IPS-18a (cell line): ENCODE measurements at regions not wholly inside any gene's neighbourhood (a gene's known extent, or its start where the extent isn't known, plus 50 kb on each side); places are given as distances from the start of the nearest gene placed in this dataset.
"Not testable (repeated sequence)": the region's sequence is repeated elsewhere in the genome, so short reads cannot be mapped to it uniquely, and the experiment has no call there.

Experiments
- H3K27ac ChIP-seq: one replicate; pipeline ENCODE4 v1.5.1; 2013; ENCODE audit warnings: low read length
- H3K27me3 ChIP-seq: one replicate; pipeline ENCODE4 v1.6.1; 2013; ENCODE audit warnings: mild to moderate bottlenecking, low read length; ENCODE audit not compliant: control insufficient read depth, insufficient read depth
- H3K36me3 ChIP-seq: one replicate; pipeline ENCODE4 v1.6.1; 2013; ENCODE audit warnings: low read depth, low read length; ENCODE audit not compliant: control insufficient read depth
- H3K4me1 ChIP-seq: one replicate; pipeline ENCODE4 v1.6.1; 2013; ENCODE audit warnings: low read depth, low read length; ENCODE audit not compliant: control insufficient read depth
- H3K4me3 ChIP-seq: one replicate; pipeline ENCODE4 v1.5.1; 2013; ENCODE audit warnings: low read length
- H3K9ac ChIP-seq: one replicate; pipeline ENCODE4 v1.6.1; 2013; ENCODE audit warnings: mild to moderate bottlenecking, low read length, moderate library complexity
- H3K9me3 ChIP-seq: one replicate; pipeline ENCODE4 v1.6.1; 2013; ENCODE audit warnings: low read depth, low read length; ENCODE audit not compliant: control insufficient read depth

DNA sequence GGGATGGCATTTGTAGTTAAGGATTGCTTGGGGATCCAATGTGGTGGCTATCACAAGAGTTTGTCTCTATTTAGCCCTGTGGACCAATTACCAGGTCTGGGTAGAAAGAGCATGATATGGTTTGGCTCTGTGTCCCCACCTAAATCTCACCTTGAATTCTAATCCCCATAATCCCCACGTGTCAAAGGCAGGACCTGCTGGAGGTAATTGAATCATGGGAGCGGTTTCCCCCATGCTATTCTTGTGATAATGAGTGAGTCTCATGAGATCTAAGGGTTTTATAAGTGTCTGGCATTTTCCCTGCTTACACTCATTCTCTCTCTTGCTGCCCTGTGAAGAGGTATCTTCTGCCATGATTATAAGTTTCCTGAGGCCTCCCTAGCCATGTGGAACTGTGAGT lies 86.4 kb upstream of the HS3ST4 start:
- Histone ChIP-seq H3K9me3 (no peaks in the 10 kb centered on the region), H3K27ac (no peak overlapping the region)

DNA sequence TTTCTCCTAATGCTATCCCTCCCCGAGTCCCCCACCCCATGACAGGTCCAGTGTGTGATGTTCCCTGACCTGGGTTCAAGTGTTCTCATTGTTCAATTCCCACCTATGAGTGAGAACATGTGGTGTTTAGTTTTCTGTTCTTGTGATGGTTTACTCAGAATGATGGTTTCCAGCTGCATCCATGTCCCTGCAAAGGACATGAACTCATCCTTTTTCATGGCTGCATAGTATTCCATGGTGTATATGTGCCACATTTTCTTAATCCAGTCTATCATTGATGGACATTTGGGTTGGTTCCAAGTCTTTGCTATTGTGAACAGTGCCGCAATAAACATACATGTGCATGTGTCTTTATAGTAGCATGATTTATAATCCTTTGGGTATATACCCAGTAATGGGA lies 90.5 kb upstream of the HS3ST4 start:
- H3K36me3 ChIP-seq, H3K27me3 ChIP-seq, H3K27ac ChIP-seq, H3K9ac ChIP-seq, H3K9me3 ChIP-seq, H3K4me3 ChIP-seq: not testable (repeated sequence)
- H3K4me1 ChIP-seq = peaks cover 12% of the 10 kb centered on the region

More for the DNA sequence above, 86.4 kb upstream of the HS3ST4 start:
- Histone ChIP-seq H3K9ac (no peak overlapping the region), H3K27me3 (no peaks in the 10 kb centered on the region), H3K36me3 (no peaks in the 10 kb centered on the region), H3K4me1 (peaks cover 36% of the 10 kb centered on the region), H3K4me3 (no peak overlapping the region)

DNA sequence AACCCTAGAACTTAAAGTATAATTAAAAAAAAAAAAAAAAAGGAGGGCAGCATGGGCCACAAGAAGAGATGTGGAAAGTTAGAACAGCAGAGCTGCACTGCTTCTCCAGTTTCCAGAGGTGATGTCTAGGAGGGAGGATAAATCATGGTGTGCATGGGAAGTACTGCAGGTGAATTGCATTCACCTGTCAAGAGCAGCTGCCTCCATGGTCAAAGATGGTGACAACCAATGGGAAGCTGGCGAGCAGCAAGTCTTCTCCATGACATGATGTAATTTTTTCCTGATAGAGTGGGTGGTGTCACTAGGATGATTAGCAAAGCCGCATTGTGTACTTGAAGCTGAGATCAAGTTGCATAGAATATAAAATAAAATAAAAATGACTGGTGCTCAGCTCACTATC lies 95.6 kb upstream of the HS3ST4 start:
- Histone ChIP-seq H3K4me3 (no peak overlapping the region), H3K4me1 (no peaks in the 10 kb centered on the region), H3K9me3 (no peaks in the 10 kb centered on the region), H3K36me3 (no peaks in the 10 kb centered on the region), H3K27ac (no peak overlapping the region), H3K9ac (no peak overlapping the region), H3K27me3 (no peaks in the 10 kb centered on the region)

DNA sequence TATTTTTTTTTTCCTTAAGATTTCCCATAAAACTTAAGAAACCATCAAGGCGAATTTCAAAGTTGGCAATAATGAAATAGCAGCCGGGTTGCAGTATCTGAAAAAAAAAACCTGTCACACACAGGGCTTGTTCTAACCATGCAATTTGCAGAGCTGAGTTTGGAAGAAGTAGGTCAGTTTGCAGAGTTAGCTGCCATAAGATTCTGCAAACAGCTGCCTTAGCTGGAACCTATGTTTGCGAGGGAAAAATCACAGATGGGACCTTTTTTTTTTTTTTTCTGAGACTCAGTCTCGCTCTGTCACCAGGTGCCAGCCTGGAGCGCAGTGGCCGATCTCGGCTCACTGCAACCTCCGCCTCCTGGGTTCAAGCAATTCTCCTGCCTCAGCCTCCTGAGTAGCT lies 98.5 kb upstream of the HS3ST4 start:
- H3K36me3 ChIP-seq = no peaks in the 10 kb centered on the region
- H3K4me3 ChIP-seq = no peak overlapping the region
- no peaks in the 10 kb centered on the region for H3K9me3 ChIP-seq
- no peak overlapping the region for H3K27ac ChIP-seq
- no peak overlapping the region for H3K9ac ChIP-seq
- no peaks in the 10 kb centered on the region for H3K27me3 ChIP-seq
- no peaks in the 10 kb centered on the region for H3K4me1 ChIP-seq

DNA sequence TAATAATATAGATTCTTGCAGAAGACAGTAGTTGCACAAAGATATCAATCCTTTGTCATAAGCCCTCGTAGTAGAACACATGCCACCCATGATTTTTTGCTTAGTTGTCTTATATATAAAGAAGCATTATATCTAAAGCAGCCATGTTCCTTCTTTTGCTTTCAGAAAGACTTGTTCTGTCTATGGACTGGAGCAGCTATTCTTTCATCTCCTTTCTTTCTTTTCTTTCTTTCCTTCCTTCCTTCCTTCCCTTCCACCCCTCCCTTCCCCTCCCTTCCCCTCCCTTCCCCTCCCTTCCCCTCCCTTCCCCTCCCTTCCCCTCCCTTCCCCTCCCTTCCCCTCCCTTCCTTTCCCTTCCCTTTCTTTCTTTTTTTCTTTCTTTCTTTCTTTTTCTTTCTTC lies 104.0 kb upstream of the HS3ST4 start:
- no peaks in the 10 kb centered on the region for H3K36me3 ChIP-seq
- no peak overlapping the region for H3K4me3 ChIP-seq
- H3K27ac ChIP-seq = no peak overlapping the region
- H3K27me3 ChIP-seq = no peaks in the 10 kb centered on the region
- no peaks in the 10 kb centered on the region for H3K4me1 ChIP-seq
- H3K9ac ChIP-seq = no peak overlapping the region
- H3K9me3 ChIP-seq = no peaks in the 10 kb centered on the region

DNA sequence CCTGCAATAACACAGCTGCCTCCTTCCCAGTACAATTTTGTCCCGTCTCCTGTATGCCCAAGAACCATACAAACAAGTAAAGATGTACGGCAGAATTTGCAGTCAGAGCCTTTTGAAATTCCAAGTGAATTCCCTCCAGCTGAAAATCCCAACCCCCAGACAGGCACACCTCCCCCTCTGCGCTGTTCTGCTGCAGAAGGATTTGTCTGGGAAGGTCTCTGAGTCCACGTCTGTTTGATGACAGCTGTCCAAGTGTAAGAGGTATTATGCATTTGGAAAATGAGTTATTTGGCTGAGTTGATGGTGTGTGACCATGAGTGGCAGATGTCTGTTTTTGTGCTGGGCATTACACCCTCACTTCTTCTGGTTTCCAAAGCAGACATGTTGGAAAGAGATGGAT lies 104.9 kb upstream of the HS3ST4 start:
- H3K9ac ChIP-seq = no peak overlapping the region
- H3K4me3 ChIP-seq = no peak overlapping the region
- H3K36me3 ChIP-seq = no peaks in the 10 kb centered on the region
- H3K27ac ChIP-seq = no peak overlapping the region
- no peaks in the 10 kb centered on the region for H3K4me1 ChIP-seq
- no peaks in the 10 kb centered on the region for H3K27me3 ChIP-seq
- no peaks in the 10 kb centered on the region for H3K9me3 ChIP-seq

DNA sequence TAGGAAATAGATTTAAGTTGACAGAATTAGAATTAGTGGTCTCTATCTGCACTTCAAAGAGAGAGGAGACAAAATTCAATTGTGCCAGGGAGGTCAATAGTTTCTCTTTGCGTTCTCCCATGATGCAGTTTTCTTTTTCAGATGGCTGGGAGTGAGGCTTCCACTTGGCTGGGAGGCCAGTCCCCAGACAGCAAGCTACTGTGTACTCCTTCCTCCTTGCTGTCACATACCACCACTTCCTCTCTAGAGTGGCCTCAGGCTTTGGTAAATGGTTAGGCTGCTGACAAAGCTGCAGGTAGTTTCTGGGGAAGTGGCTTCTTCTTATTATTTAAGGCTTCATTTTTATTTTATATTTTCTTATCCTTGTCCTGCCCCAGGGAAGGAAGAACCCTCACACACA lies 106.2 kb upstream of the HS3ST4 start:
- H3K4me1 ChIP-seq = no peaks in the 10 kb centered on the region
- H3K27me3 ChIP-seq = no peaks in the 10 kb centered on the region
- no peaks in the 10 kb centered on the region for H3K36me3 ChIP-seq
- no peak overlapping the region for H3K9ac ChIP-seq
- no peak overlapping the region for H3K4me3 ChIP-seq
- H3K27ac ChIP-seq = no peak overlapping the region
- no peaks in the 10 kb centered on the region for H3K9me3 ChIP-seq

DNA sequence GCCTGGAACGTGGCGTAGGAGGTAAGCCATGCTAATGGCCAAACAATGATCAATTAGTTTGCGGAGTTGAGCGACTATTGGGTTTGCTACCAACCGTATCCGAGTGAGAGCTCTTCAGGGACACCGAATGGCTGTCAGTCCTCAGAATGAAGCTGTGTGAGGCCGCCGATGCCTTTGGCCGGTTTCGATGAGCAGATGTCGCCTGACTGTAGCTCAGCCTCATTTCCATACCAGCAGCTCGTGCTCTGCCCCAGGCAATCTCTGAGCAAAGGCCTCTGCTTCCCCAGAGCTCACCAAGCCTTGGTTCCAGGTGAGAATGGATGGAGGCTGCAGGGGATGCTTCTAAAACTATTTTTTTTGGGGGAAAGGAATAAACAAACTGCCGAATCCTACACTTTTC lies 111.7 kb upstream of the HS3ST4 start:
- no peak overlapping the region for H3K4me3 ChIP-seq
- H3K9ac ChIP-seq = no peak overlapping the region
- no peaks in the 10 kb centered on the region for H3K36me3 ChIP-seq
- H3K4me1 ChIP-seq = peaks cover 2% of the 10 kb centered on the region
- H3K27me3 ChIP-seq = no peaks in the 10 kb centered on the region
- no peak overlapping the region for H3K27ac ChIP-seq
- H3K9me3 ChIP-seq = no peaks in the 10 kb centered on the region

DNA sequence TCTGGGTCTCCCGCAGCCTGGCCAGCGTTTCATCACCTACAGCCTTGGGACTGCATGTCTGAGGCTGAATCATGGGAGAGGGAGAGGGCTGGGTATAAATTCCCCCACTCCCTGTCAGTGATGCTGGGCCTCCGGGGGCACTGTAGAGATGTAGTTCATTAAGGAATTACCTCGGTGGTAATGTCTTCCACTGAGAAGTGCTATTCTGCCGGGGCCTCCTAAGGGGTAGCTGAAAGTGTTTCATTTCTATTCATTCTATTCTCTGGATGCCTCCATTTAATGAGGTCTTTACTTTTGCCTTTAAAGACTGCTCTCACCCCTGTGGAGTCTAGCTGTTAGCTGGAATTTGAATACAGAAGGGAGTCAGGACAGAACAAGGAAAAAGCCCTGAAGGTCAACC lies 116.4 kb upstream of the HS3ST4 start:
- no peak overlapping the region for H3K9ac ChIP-seq

DNA sequence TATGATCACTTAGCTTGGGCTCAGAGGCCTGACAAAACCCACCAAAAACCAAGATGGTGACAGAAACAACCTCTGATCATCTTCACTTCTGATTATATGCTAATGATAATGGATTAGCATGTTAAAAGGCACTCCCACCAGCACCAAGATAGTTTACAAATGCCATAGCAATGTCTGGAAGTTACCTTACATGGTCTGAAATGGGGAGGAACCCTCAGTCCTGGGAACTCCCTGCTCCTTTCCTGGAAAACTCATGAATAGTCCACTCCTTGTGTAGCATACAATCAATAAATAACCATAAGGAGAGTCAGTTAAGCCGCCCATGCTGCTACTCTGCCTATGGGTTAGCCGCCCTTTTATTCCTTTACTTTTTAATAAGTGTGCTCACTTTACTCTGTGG lies 120.0 kb upstream of the HS3ST4 start:
- H3K27ac ChIP-seq = no peak overlapping the region
- H3K4me1 ChIP-seq = peaks cover 5% of the 10 kb centered on the region
- H3K9ac ChIP-seq = no peak overlapping the region
- H3K27me3 ChIP-seq = no peaks in the 10 kb centered on the region
- no peaks in the 10 kb centered on the region for H3K9me3 ChIP-seq
- no peaks in the 10 kb centered on the region for H3K36me3 ChIP-seq
- no peak overlapping the region for H3K4me3 ChIP-seq

More for the DNA sequence above, 116.4 kb upstream of the HS3ST4 start:
- Histone ChIP-seq H3K9me3 (no peaks in the 10 kb centered on the region), H3K4me3 (no peak overlapping the region), H3K27me3 (no peaks in the 10 kb centered on the region), H3K4me1 (peaks cover 5% of the 10 kb centered on the region), H3K36me3 (no peaks in the 10 kb centered on the region), H3K27ac (no peak overlapping the region)

DNA sequence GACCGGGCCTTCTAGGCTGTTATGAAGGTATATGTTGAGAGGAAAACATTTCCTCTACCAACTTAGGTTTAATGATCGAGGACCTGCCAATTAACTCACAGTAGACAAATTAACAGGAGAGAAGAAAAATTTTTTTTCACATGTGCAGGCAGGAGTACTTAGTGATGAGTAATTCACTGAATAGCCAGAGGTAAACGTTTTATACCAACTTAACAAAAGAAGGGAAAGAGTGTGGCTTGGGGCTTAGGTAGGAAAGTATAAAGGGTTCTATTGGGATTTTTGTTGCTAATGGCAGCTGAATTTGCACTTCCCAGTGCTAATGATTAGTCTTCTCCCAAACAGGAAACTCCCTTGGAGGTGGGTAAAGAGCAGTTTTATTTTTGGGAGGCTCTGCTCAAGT lies 121.6 kb upstream of the HS3ST4 start:
- Histone ChIP-seq H3K9ac (no peak overlapping the region), H3K9me3 (no peaks in the 10 kb centered on the region), H3K27me3 (no peaks in the 10 kb centered on the region), H3K4me3 (no peak overlapping the region), H3K4me1 (peaks cover 14% of the 10 kb centered on the region), H3K27ac (no peak overlapping the region), H3K36me3 (no peaks in the 10 kb centered on the region)

DNA sequence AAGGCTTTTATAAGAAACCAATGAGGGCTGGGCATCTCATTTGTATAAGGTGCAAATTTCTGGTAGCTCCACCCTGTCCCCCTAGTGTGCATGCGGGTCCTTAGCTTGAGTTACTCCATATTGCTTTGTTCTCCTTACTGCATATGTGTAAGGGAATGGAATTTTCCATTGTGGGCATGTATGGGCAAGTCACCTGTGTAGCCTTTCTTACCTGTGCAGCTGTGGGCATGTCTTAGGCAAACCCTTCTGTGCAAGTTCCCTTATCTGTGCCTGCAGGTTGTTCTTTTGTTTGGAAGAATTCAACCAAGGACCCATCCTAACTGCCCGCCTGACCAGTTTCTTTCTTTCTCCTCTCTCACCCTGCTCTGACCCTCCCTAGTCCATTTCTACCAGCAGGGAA lies 122.8 kb upstream of the HS3ST4 start:
- Histone ChIP-seq H3K36me3 (no peaks in the 10 kb centered on the region), H3K4me3 (no peak overlapping the region), H3K27ac (no peak overlapping the region), H3K9ac (no peak overlapping the region), H3K27me3 (no peaks in the 10 kb centered on the region), H3K9me3 (no peaks in the 10 kb centered on the region), H3K4me1 (peaks cover 9% of the 10 kb centered on the region)
